HEK293 (cell line): ENCODE measurements at regions not wholly inside any gene's neighbourhood (a gene's known extent, or its start where the extent isn't known, plus 50 kb on each side); places are given as distances from the start of the nearest gene placed in this dataset.

Source experiments
- YY1 ChIP-seq: fragments of 450-650 bp; formaldehyde crosslinking; IDR thresholded peaks from 2 replicates; pipeline ENCODE4 v1.5.1; 2018; ENCODE audit warnings: missing biosample characterization, missing genetic modification characterization
- YY2 ChIP-seq: fragments of 450-650 bp; formaldehyde crosslinking; IDR thresholded peaks from 2 replicates; pipeline ENCODE4 v1.5.1; 2016; ENCODE audit warnings: missing biosample characterization, missing genetic modification characterization
- ZBTB7A ChIP-seq: fragments of 450-650 bp; formaldehyde crosslinking; IDR thresholded peaks from 2 replicates; pipeline ENCODE4 v1.5.1; 2016; ENCODE audit warnings: low read depth, missing biosample characterization, missing genetic modification characterization
- ZEB2 ChIP-seq: fragments of 450-650 bp; formaldehyde crosslinking; IDR thresholded peaks from 2 replicates; pipeline ENCODE4 v1.5.1; 2016; ENCODE audit warnings: missing biosample characterization, missing genetic modification characterization
- ZNF112 ChIP-seq: fragments of 450-650 bp; formaldehyde crosslinking; IDR thresholded peaks from 2 replicates; pipeline ENCODE4 v1.5.0; 2017; ENCODE audit warnings: missing biosample characterization, missing genetic modification characterization
- ZNF24 ChIP-seq: fragments of 450-650 bp; formaldehyde crosslinking; IDR thresholded peaks from 2 replicates; pipeline ENCODE4 v1.5.1; 2016; ENCODE audit warnings: missing biosample characterization, missing genetic modification characterization
- ZNF747 ChIP-seq: fragments of 450-650 bp; formaldehyde crosslinking; IDR thresholded peaks from 2 replicates; pipeline ENCODE4 v1.5.1; 2016; ENCODE audit warnings: missing biosample characterization, missing genetic modification characterization
- TF ChIP-seq, protein P1 (sequence below): IDR thresholded peaks from 2 replicates; pipeline ENCODE4 v1.6.1; 2011; ENCODE audit warnings: mild to moderate bottlenecking, low read depth, low read length, borderline replicate concordance
- TF ChIP-seq, protein P2 (sequence below): fragments of 450-650 bp; formaldehyde crosslinking; IDR thresholded peaks from 2 replicates; pipeline ENCODE4 v1.5.1; 2016; ENCODE audit warnings: missing biosample characterization, missing genetic modification characterization
- TF ChIP-seq, protein P3 (sequence below): fragments of 450-650 bp; formaldehyde crosslinking; IDR thresholded peaks from 2 replicates; pipeline ENCODE4 v1.5.1; 2016; ENCODE audit warnings: missing biosample characterization, missing genetic modification characterization
- TF ChIP-seq, protein P4 (sequence below): fragments of 450-650 bp; formaldehyde crosslinking; IDR thresholded peaks from 2 replicates; pipeline ENCODE4 v1.5.1; 2016; ENCODE audit warnings: missing biosample characterization, missing genetic modification characterization
- TF ChIP-seq, protein P5 (sequence below): fragments of 450-650 bp; formaldehyde crosslinking; IDR thresholded peaks from 2 replicates; pipeline ENCODE4 v1.5.1; 2016; ENCODE audit warnings: missing biosample characterization, missing genetic modification characterization
- TF ChIP-seq, protein P6 (sequence below): fragments of 450-650 bp; IDR thresholded peaks from 2 replicates; pipeline ENCODE4 v1.5.1; 2018; ENCODE audit warnings: missing biosample characterization, mild to moderate bottlenecking, missing genetic modification characterization

DNA sequence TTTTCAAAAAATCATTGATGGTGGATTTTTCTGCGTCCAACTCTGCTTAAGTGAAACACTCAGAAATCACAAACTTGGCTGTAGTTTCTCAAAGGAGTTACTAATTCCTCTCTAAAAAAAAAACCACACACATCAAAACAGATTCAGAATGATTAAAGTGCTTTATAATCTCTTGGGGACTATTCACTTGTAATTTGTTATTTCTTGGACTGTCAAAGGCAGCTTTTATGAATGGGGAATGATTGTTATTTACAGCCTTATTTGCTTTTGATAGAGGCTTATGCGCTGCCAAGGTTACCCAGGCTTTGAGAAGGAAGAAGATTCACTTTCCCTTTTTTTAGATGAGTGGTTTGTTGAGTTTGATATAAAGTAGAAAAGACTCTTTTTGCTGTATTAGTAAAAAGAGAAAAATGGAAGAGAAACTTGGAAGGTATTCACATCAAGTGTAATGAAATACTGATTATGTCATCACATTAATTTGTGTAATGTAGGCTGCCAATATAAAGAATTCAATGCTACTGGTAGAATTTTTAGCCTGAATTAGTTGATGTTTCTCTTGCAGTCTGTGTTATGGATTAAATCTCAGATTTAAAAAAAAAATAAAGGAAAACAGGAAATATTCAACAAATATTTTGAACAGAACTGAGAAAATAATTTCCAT lies 381.0 kb upstream of the SASH1 start:
- TF ChIP-seq, protein P1, sequence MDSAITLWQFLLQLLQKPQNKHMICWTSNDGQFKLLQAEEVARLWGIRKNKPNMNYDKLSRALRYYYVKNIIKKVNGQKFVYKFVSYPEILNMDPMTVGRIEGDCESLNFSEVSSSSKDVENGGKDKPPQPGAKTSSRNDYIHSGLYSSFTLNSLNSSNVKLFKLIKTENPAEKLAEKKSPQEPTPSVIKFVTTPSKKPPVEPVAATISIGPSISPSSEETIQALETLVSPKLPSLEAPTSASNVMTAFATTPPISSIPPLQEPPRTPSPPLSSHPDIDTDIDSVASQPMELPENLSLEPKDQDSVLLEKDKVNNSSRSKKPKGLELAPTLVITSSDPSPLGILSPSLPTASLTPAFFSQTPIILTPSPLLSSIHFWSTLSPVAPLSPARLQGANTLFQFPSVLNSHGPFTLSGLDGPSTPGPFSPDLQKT, result no peak
- TF ChIP-seq, protein P2, sequence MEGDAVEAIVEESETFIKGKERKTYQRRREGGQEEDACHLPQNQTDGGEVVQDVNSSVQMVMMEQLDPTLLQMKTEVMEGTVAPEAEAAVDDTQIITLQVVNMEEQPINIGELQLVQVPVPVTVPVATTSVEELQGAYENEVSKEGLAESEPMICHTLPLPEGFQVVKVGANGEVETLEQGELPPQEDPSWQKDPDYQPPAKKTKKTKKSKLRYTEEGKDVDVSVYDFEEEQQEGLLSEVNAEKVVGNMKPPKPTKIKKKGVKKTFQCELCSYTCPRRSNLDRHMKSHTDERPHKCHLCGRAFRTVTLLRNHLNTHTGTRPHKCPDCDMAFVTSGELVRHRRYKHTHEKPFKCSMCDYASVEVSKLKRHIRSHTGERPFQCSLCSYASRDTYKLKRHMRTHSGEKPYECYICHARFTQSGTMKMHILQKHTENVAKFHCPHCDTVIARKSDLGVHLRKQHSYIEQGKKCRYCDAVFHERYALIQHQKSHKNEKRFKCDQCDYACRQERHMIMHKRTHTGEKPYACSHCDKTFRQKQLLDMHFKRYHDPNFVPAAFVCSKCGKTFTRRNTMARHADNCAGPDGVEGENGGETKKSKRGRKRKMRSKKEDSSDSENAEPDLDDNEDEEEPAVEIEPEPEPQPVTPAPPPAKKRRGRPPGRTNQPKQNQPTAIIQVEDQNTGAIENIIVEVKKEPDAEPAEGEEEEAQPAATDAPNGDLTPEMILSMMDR (tag by site-specific recombination), result no peak
- TF ChIP-seq, protein P3, sequence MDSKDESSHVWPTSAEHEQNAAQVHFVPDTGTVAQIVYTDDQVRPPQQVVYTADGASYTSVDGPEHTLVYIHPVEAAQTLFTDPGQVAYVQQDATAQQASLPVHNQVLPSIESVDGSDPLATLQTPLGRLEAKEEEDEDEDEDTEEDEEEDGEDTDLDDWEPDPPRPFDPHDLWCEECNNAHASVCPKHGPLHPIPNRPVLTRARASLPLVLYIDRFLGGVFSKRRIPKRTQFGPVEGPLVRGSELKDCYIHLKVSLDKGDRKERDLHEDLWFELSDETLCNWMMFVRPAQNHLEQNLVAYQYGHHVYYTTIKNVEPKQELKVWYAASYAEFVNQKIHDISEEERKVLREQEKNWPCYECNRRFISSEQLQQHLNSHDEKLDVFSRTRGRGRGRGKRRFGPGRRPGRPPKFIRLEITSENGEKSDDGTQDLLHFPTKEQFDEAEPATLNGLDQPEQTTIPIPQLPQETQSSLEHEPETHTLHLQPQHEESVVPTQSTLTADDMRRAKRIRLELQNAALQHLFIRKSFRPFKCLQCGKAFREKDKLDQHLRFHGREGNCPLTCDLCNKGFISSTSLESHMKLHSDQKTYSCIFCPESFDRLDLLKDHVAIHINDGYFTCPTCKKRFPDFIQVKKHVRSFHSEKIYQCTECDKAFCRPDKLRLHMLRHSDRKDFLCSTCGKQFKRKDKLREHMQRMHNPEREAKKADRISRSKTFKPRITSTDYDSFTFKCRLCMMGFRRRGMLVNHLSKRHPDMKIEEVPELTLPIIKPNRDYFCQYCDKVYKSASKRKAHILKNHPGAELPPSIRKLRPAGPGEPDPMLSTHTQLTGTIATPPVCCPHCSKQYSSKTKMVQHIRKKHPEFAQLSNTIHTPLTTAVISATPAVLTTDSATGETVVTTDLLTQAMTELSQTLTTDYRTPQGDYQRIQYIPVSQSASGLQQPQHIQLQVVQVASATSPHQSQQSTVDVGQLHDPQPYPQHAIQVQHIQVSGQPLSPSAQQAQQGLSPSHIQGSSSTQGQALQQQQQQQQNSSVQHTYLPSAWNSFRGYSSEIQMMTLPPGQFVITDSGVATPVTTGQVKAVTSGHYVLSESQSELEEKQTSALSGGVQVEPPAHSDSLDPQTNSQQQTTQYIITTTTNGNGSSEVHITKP, result no peak
- TF ChIP-seq ZNF112 (no peak), YY1 (tag by site-specific recombination) (no peak), YY2 (tag by site-specific recombination) (no peak), ZNF747 (tag by site-specific recombination) (no peak), ZNF24 (no peak), ZBTB7A (tag by site-specific recombination) (no peak), ZEB2 (tag by site-specific recombination) (0 out of 2 replicates have a peak, but pooled peaks have one; percentile 31)
- TF ChIP-seq, protein P4, sequence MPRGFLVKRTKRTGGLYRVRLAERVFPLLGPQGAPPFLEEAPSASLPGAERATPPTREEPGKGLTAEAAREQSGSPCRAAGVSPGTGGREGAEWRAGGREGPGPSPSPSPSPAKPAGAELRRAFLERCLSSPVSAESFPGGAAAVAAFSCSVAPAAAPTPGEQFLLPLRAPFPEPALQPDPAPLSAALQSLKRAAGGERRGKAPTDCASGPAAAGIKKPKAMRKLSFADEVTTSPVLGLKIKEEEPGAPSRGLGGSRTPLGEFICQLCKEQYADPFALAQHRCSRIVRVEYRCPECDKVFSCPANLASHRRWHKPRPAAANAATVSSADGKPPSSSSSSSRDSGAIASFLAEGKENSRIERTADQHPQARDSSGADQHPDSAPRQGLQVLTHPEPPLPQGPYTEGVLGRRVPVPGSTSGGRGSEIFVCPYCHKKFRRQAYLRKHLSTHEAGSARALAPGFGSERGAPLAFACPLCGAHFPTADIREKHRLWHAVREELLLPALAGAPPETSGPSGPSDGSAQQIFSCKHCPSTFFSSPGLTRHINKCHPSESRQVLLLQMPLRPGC (tag by site-specific recombination), result no peak
- TF ChIP-seq, protein P5, sequence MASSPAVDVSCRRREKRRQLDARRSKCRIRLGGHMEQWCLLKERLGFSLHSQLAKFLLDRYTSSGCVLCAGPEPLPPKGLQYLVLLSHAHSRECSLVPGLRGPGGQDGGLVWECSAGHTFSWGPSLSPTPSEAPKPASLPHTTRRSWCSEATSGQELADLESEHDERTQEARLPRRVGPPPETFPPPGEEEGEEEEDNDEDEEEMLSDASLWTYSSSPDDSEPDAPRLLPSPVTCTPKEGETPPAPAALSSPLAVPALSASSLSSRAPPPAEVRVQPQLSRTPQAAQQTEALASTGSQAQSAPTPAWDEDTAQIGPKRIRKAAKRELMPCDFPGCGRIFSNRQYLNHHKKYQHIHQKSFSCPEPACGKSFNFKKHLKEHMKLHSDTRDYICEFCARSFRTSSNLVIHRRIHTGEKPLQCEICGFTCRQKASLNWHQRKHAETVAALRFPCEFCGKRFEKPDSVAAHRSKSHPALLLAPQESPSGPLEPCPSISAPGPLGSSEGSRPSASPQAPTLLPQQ (tag by site-specific recombination), result no peak
- TF ChIP-seq, protein P6, sequence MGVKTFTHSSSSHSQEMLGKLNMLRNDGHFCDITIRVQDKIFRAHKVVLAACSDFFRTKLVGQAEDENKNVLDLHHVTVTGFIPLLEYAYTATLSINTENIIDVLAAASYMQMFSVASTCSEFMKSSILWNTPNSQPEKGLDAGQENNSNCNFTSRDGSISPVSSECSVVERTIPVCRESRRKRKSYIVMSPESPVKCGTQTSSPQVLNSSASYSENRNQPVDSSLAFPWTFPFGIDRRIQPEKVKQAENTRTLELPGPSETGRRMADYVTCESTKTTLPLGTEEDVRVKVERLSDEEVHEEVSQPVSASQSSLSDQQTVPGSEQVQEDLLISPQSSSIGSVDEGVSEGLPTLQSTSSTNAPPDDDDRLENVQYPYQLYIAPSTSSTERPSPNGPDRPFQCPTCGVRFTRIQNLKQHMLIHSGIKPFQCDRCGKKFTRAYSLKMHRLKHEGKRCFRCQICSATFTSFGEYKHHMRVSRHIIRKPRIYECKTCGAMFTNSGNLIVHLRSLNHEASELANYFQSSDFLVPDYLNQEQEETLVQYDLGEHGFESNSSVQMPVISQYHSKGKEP (tag by site-specific recombination), result no peak
